HepG2 (cell line): ENCODE measurements at regions not wholly inside any gene's neighbourhood (a gene's known extent, or its start where the extent isn't known, plus 50 kb on each side); places are given as distances from the start of the nearest gene placed in this dataset.

Source experiments
- ATAC-seq: fragments of 200-7000 bp; cut with Tn5 transposase; 3 replicates; pipeline ENCODE4 v1.9.1; 2020; ENCODE audit warnings: mild to moderate bottlenecking, moderate library complexity
- BruUV-seq: library from RNA; stranded (reverse); fragments of 400-500 nt; replicated peaks from 2 replicates; lab custom pipeline; 2021; lab: Mats Ljungman, UMichigan
- CTCF ChIA-PET: fragments of 300-600 bp; formaldehyde crosslinking; extraction: SDS; loops from one replicate; lab custom pipeline; 2021; ENCODE audit warnings: low total read pairs, inconsistent platforms, low intra/inter-chr PET ratio; lab: Yijun Ruan, JAX
- POLR2A ChIA-PET: fragments of 350-600 bp; sonication (Branson Sonifier 250); formaldehyde crosslinking; loops from one replicate; lab custom pipeline; 2020; ENCODE audit warnings: antibody characterized with exemption, inconsistent platforms; lab: Yijun Ruan, JAX
- DNase-seq: peaks from one replicate; pipeline ENCODE4 v3.0.0-alpha.2; 2015; ENCODE audit warnings: low spot score
- FAIRE-seq: peaks from 3 replicates; lab custom pipeline; 2011; peaks lifted over from hg19 to GRCh38; lab: Jason Lieb, UNC
- H2AFZ ChIP-seq: one replicate; pipeline ENCODE4 v1.6.1; 2011; ENCODE audit warnings: low read length, inconsistent platforms
- H3K27ac ChIP-seq: fragments of 300-600 bp; 3 replicates; pipeline ENCODE4 v1.8.0; 2011; ENCODE audit warnings: mixed run types, mild to moderate bottlenecking, mixed read lengths, low read length, inconsistent platforms; ENCODE audit not compliant: insufficient read depth; ENCODE audit errors: extremely low read length
- H3K27me3 ChIP-seq, 2 experiments: fragments of 200-600 bp in 1 of 2; 2 replicates in 1 of 2; 3 replicates in 1 of 2; pipeline versions ENCODE4 v1.6.0 to v1.8.0; 2011; ENCODE audit warnings: low read length in 2 of 2, mild to moderate bottlenecking in 2 of 2, moderate library complexity in 2 of 2, inconsistent platforms in 1 of 2; ENCODE audit not compliant: insufficient read depth in 2 of 2, control insufficient read depth in 1 of 2
- H3K36me3 ChIP-seq, 2 experiments: fragments of 200-600 bp in 1 of 2; replicated peaks in 1 of 2; 2 replicates in 1 of 2; 3 replicates in 1 of 2; pipeline versions ENCODE4 v1.5.1 to v1.8.0; 2011; ENCODE audit warnings: low read length in 2 of 2, inconsistent platforms in 1 of 2; ENCODE audit not compliant: insufficient read depth in 2 of 2, control insufficient read depth in 1 of 2
- H3K4me1 ChIP-seq: 2 replicates; pipeline ENCODE4 v1.5.1; 2012; ENCODE audit warnings: low read length, inconsistent platforms; ENCODE audit not compliant: insufficient read depth
- H3K4me2 ChIP-seq: 2 replicates; pipeline ENCODE4 v1.6.0; 2011; ENCODE audit warnings: low read depth, low read length, inconsistent platforms
- H3K4me3 ChIP-seq, 3 experiments: fragments of 200-600 bp in 1 of 3; sonication (generic), shearing (Covaris generic) in 1 of 3; replicated peaks in 1 of 3; 2 replicates each; pipeline ENCODE4 v1.5.1; 2011 to 2016; ENCODE audit warnings: low read length in 3 of 3, inconsistent platforms in 2 of 3, low read depth in 2 of 3, mild to moderate bottlenecking in 2 of 3, control low read depth in 1 of 3, mixed read lengths in 1 of 3; ENCODE audit not compliant: insufficient read depth in 1 of 3
- H3K79me2 ChIP-seq: one replicate; pipeline ENCODE4 v1.6.1; 2011; ENCODE audit warnings: low read length, inconsistent platforms; ENCODE audit not compliant: insufficient read depth
- H3K9ac ChIP-seq: 2 replicates; pipeline ENCODE4 v1.6.0; 2011; ENCODE audit warnings: mild to moderate bottlenecking, low read depth, low read length, inconsistent platforms; ENCODE audit not compliant: insufficient read depth
- H3K9me3 ChIP-seq: 2 replicates; pipeline ENCODE4 v1.5.1; 2012; ENCODE audit warnings: mild to moderate bottlenecking, low read length
- H4K20me1 ChIP-seq: 2 replicates; pipeline ENCODE4 v1.6.0; 2011; ENCODE audit warnings: inconsistent platforms, mild to moderate bottlenecking, low read length, moderate library complexity; ENCODE audit not compliant: insufficient read depth
- HHEX ChIP-seq: IDR thresholded peaks from 2 replicates; pipeline ENCODE4 v1.6.1; 2016; ENCODE audit warnings: control low read depth
- MAFG ChIP-seq: sonication (generic); formaldehyde crosslinking; IDR thresholded peaks from 2 replicates; pipeline ENCODE4 v1.5.1; 2020; ENCODE audit warnings: mild to moderate bottlenecking, missing genetic modification reagents
- MTA1 ChIP-seq: sonication (generic); formaldehyde crosslinking; IDR thresholded peaks from 2 replicates; pipeline ENCODE4 v1.4.0; 2020; ENCODE audit warnings: missing genetic modification reagents, mild to moderate bottlenecking, borderline replicate concordance
- PATZ1 ChIP-seq: sonication (generic); formaldehyde crosslinking; IDR thresholded peaks from 2 replicates; pipeline ENCODE4 v1.4.0; 2020; ENCODE audit warnings: missing genetic modification reagents
- RFX1 ChIP-seq: fragments of 450-650 bp; IDR thresholded peaks from 2 replicates; pipeline ENCODE4 v1.6.1; 2017
- THRA ChIP-seq: sonication (generic); formaldehyde crosslinking; IDR thresholded peaks from 2 replicates; pipeline ENCODE4 v1.4.0; 2020; ENCODE audit warnings: missing genetic modification reagents, borderline replicate concordance
- ZBTB49 ChIP-seq: sonication (generic); formaldehyde crosslinking; IDR thresholded peaks from 2 replicates; pipeline ENCODE4 v1.4.0; 2020; ENCODE audit warnings: missing genetic modification reagents, borderline replicate concordance
- ZMAT3 ChIP-seq: sonication (generic); formaldehyde crosslinking; conservative IDR thresholded peaks from 2 replicates; pipeline ENCODE4 v1.7.0; 2021; ENCODE audit warnings: missing genetic modification reagents
- ZNF318 ChIP-seq: sonication (generic); formaldehyde crosslinking; IDR thresholded peaks from 2 replicates; pipeline ENCODE4 v1.4.0; 2020; ENCODE audit warnings: mild to moderate bottlenecking, missing genetic modification reagents
- ZNF33A ChIP-seq: sonication (generic); formaldehyde crosslinking; IDR thresholded peaks from 2 replicates; pipeline ENCODE4 v1.5.1; 2020; ENCODE audit warnings: missing genetic modification reagents, mild to moderate bottlenecking, moderate library complexity, borderline replicate concordance
- ZNF850 ChIP-seq: sonication (generic); formaldehyde crosslinking; conservative IDR thresholded peaks from 2 replicates; pipeline ENCODE4 v1.9.0; 2021; ENCODE audit warnings: mild to moderate bottlenecking, missing genetic modification reagents
- WGBS: methylation state at CpG from one replicate; pipeline ENCODE4 v1.1.6; 2017; ENCODE audit warnings: low lambda C conversion rate; 5-methylcytosine and 5-hydroxymethylcytosine counted together
- in situ Hi-C: cut with HindIII; loops from 2 replicates; pipeline ENCODE4 v1.10.0; 2017; ENCODE audit warnings: low pct_unique_long_range_greater_than_20kb; ENCODE audit not compliant: extremely low pct_ligation_motif_present
- intact Hi-C: fragments of 100-400 bp; cut with micrococcal nuclease; formaldehyde crosslinking; loops from one replicate; pipeline ENCODE4 v1.10.0; 2022; ENCODE audit not compliant: unreplicated experiment

- Histone ChIP-seq H3K36me3 (no peaks in the 10 kb centered on the region), H3K4me3 (no peak overlapping the region), H3K27ac (no peak overlapping the region), H3K9me3 (no peaks in the 10 kb centered on the region), H3K4me1 (no peaks in the 10 kb centered on the region), H3K27me3 (no peaks in the 10 kb centered on the region; a peak in 1 of 5 replicates), H2AFZ (no peak overlapping the region), H3K79me2 (no peaks in the 10 kb centered on the region), H4K20me1 (no peaks in the 10 kb centered on the region), H3K9ac (no peak overlapping the region), H3K4me2 (no peak overlapping the region)
- BruUV-seq, result no TSS peak
- in situ Hi-C loops, result no loop called here
- FAIRE-seq (no peak), ATAC-seq (no peak), DNase-seq (no peak)
- CTCF ChIA-PET, result no interaction called here
- POLR2A ChIA-PET, result no interaction called here
- 14% methylated on average over 3 of the region's 3 CpGs for WGBS
- intact Hi-C loops, result no loop called here
- TF ChIP-seq ZNF318 (CRISPR knock-in tag), result no peak
- no peak for TF ChIP-seq ZNF33A
- no peak for TF ChIP-seq PATZ1
- no peak for TF ChIP-seq THRA (CRISPR knock-in tag)
- no peak for TF ChIP-seq MAFG (CRISPR knock-in tag)
- TF ChIP-seq ZMAT3 (CRISPR knock-in tag), result no peak
- TF ChIP-seq MTA1 (CRISPR knock-in tag), result no peak
- no peak for TF ChIP-seq ZNF850
- no peak for TF ChIP-seq ZBTB49 (CRISPR knock-in tag)
- TF ChIP-seq HHEX (CRISPR knock-in tag), result no peak
- TF ChIP-seq RFX1, result no peak
These were observed 277.4 kb upstream of the GATB start for GRCh38 chr4:152038238-152038637.
